Right ventricle myocardium inferior (tissue), 1 donor: ENCODE measurements at regions not wholly inside any gene's neighbourhood (a gene's known extent, or its start where the extent isn't known, plus 50 kb on each side); places are given as distances from the start of the nearest gene placed in this dataset. TPM values are rescaled to one million over a fixed set of nuclear protein-coding genes. Genes with fewer than 3 reads are reported as not detected.

Experiments used
- ATAC-seq: fragments of 200-7000 bp; cut with Tn5 transposase; one replicate; pipeline ENCODE4 v1.9.1; 2020; ENCODE audit warnings: mild to moderate bottlenecking, moderate library complexity
- DNase-seq: peaks from one replicate; pipeline ENCODE4 v3.0.0; 2021; ENCODE audit errors: missing footprints
- intact Hi-C: fragments of 100-400 bp; cut with DNase I; formaldehyde crosslinking; loops from one replicate; pipeline ENCODE4 v1.11.0; 2022
- microRNA-seq: library from miRNA; unstranded; fragments of <30 nt; microRNA quantifications from one replicate; pipeline ENCODE4 v1.2.0, GENCODE V29; 2020
- donor health status: DM: no; HTN: yes; CAD: no; lungs with severe emphysema.

DNA sequence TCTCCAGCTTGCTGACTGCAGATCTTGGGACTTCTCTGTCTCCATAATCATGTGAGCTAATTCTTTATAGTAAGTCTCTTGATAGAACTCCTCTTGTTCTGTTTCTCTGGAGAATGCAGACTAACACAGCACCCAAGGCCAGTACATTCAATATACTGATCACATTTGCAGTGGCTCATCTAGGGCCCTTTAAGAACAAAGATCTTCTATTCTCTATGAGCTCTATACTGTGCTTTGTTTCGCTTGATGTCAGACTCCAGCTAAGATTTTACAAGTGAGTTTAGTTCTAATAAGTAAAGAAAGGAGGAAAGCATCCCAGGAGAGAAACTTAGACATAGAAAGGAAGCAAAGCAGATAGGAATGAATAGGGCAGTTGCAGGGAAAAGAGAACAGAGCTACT is 69.3 kb upstream of the TMPO start:
- DNase-seq (no peak), ATAC-seq (no peak)
- intact Hi-C loops, result no loop called here

- intact Hi-C loops, result no loop called here
- DNase-seq (no peak), ATAC-seq (no peak)
Observed at GRCh38 chr12:98446682-98447081, 68.7 kb upstream of the TMPO start.

GRCh38 chr12:98449584-98449983 is 65.8 kb upstream of the TMPO start:
- ATAC-seq (no peak), DNase-seq (no peak)
- intact Hi-C loops, result no loop called here

- DNase-seq (no peak), ATAC-seq (no peak)
- intact Hi-C loops, result no loop called here
Observed at GRCh38 chr12:98453070-98453469, 62.3 kb upstream of the TMPO start.

DNA sequence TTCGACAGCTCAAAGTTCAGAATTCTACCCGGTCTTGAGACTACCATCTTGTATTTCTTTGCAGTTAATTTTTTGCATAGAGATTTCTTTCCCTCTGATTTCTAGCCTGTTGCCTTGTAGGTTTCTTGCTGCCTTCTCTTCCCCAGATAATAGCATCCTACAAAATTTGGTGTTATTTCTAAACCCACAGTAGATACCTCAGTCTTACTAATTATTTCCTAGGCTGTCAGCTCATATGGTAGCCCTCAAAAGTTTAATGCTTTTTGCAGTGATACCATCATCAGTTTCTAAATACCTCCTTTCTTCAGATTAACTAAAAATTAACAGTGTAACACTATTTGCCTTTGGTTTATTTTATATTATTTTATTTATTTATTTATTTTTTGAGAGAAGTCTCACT is 61.9 kb upstream of the TMPO start:
- intact Hi-C loops, result no loop called here
- ATAC-seq (no peak), DNase-seq (no peak)

GRCh38 chr12:98456041-98456440 is 59.3 kb upstream of the TMPO start:
- DNase-seq (no peak), ATAC-seq (no peak)
- intact Hi-C loops, result no loop called here

DNA sequence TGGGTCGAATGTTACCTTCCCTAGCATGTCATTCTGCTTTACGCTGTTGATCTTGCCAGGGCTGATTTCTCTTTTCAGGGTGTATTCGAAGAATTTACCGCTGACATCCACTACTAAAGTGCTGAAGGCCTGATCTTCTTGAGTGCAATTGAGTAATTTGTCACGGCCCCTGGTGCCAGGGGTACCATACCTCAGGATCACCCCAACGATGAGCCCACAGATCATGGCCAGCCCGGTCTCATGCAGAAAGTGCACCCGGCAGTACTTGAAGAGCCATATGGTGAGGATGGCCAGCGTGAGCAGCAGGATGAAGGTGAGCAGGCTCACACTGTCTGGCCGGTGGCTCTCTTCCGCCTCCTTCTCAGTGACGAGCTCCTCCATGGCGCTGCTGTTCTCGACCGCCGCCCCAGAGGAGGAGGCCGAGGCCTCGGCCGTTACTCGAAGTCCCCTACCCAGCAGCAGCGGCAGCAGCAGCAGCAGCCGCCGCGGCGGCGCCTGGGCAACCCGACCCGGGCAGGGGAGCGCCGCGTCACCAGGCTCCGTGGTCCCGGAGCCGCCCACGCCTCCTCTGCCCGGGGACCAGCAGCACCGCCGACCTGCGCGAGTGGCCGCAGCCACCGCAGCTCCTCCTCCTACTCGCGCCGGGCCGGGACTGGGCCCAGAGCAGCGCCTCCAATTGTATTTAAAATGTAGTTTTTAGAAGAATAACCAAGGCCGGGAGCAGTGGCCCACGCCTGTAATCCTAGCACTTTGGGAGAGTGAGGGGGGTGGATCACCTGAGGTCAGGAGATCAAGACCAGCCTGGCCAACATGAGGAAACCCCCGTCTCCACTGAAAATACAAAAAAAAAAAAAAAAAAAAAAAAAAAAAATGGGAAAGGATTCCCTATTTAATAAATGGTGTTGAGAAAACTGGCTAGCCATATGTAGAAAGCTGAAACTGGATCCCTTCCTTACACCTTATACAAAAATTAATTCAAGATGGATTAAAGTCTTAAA is 58.5 kb upstream of the TMPO start:
- intact Hi-C loops, result no loop called here

GRCh38 chr12:98464190-98464589 is 51.2 kb upstream of the TMPO start:
- no peak for ATAC-seq
- no peak for DNase-seq

More for the DNA sequence above, 58.5 kb upstream of the TMPO start:
- DNase-seq (peak; percentile 80), ATAC-seq (peak; percentile 80)

GRCh38 chr12:98465505-98465904 is 49.9 kb upstream of the TMPO start:
- DNase-seq, result no peak
- no peak for ATAC-seq
- intact Hi-C loops, result no loop called here

More at GRCh38 chr12:98464190-98464589, 51.2 kb upstream of the TMPO start:
- intact Hi-C loops, result no loop called here

Small RNAs in the stretch of these regions (microRNA-seq; reads per million reads assigned to microRNA genes)
- gene MIR4303, result not detected
- not detected for gene MIR4495
